H1 (cell line): ENCODE measurements at regions not wholly inside any gene's neighbourhood (a gene's known extent, or its start where the extent isn't known, plus 50 kb on each side); places are given as distances from the start of the nearest gene placed in this dataset.

Experiments
- CTCF ChIA-PET: fragments of 300-600 bp; sonication (Branson Sonifier 250); formaldehyde crosslinking; loops from one replicate; lab custom pipeline; 2021; ENCODE audit not compliant: partially characterized antibody; lab: Charles Lee
- POLR2A ChIA-PET: fragments of 300-600 bp; sonication (Branson Sonifier 250); formaldehyde crosslinking; loops from one replicate; lab custom pipeline; 2021; ENCODE audit warnings: inconsistent platforms; ENCODE audit not compliant: partially characterized antibody; lab: Charles Lee
- DNase-seq, 2 experiments: peaks; one replicate each; pipeline versions ENCODE4 v3.0.0 to v3.0.0-alpha.2; 2010 to 2022; ENCODE audit warnings: low spot score in 2 of 2, low read depth in 1 of 2, mixed read lengths in 1 of 2
- FAIRE-seq: peaks from 2 replicates; lab custom pipeline; 2011; peaks lifted over from hg19 to GRCh38; lab: Jason Lieb, UNC
- H2AFZ ChIP-seq: 2 replicates; pipeline ENCODE4 v1.8.1; 2012; ENCODE audit warnings: low read length, inconsistent platforms
- H2AK5ac ChIP-seq: 2 replicates; pipeline ENCODE4 v1.6.1; 2013; ENCODE audit warnings: low read depth, low read length
- H2BK120ac ChIP-seq: replicated peaks from 2 replicates; pipeline ENCODE3; 2013; ENCODE audit warnings: low read depth, low read length, inconsistent platforms
- H2BK12ac ChIP-seq: 2 replicates; pipeline ENCODE4 v1.6.1; 2013; ENCODE audit warnings: low read depth, low read length
- H2BK15ac ChIP-seq: 2 replicates; pipeline ENCODE4 v1.6.1; 2013; ENCODE audit warnings: low read length
- H2BK20ac ChIP-seq: 2 replicates; pipeline ENCODE4 v1.6.1; 2013; ENCODE audit warnings: low read length
- H2BK5ac ChIP-seq: 2 replicates; pipeline ENCODE4 v1.6.1; 2013; ENCODE audit warnings: low read depth, low read length
- H3K14ac ChIP-seq: 2 replicates; pipeline ENCODE4 v1.6.1; 2013; ENCODE audit warnings: inconsistent platforms; ENCODE audit not compliant: insufficient read length
- H3K18ac ChIP-seq: 2 replicates; pipeline ENCODE4 v1.6.1; 2013; ENCODE audit warnings: low read length; ENCODE audit errors: extremely low read depth
- H3K23ac ChIP-seq: 2 replicates; pipeline ENCODE4 v1.6.1; 2013; ENCODE audit warnings: inconsistent platforms; ENCODE audit not compliant: insufficient read length
- H3K23me2 ChIP-seq: 2 replicates; pipeline ENCODE4 v1.6.1; 2013; ENCODE audit warnings: low read depth, low read length
- H3K27ac ChIP-seq: 2 replicates; pipeline ENCODE4 v1.6.1; 2011; ENCODE audit warnings: low read depth, low read length, inconsistent platforms
- H3K27me3 ChIP-seq, 4 experiments: replicated peaks in 1 of 4; 1 replicate in 1 of 4; 2 replicates in 3 of 4; pipeline versions ENCODE4 v1.6.1 to v1.8.1; 2011 to 2013; ENCODE audit warnings: low read length in 3 of 4, mild to moderate bottlenecking in 3 of 4, inconsistent platforms in 2 of 4, mixed read lengths in 2 of 4, moderate library complexity in 1 of 4; ENCODE audit not compliant: control insufficient read depth in 3 of 4, insufficient read depth in 3 of 4; ENCODE audit errors: extremely low read depth in 1 of 4
- H3K36me3 ChIP-seq, 4 experiments: 2 replicates each; pipeline versions ENCODE4 v1.6.1 to v1.8.1; 2011 to 2013; ENCODE audit warnings: mild to moderate bottlenecking in 4 of 4, low read length in 3 of 4, moderate library complexity in 2 of 4, control low read depth in 1 of 4, inconsistent platforms in 1 of 4; ENCODE audit not compliant: insufficient read depth in 4 of 4, control insufficient read depth in 2 of 4
- H3K4ac ChIP-seq: replicated peaks from 2 replicates; pipeline ENCODE3; 2013; ENCODE audit warnings: low read length, low read depth, mixed read lengths, inconsistent platforms; ENCODE audit not compliant: insufficient read length
- H3K4me1 ChIP-seq, 4 experiments: replicated peaks in 1 of 4; 1 replicate in 1 of 4; 2 replicates in 3 of 4; pipeline versions ENCODE4 v1.6.1 to v1.8.1; 2011 to 2013; ENCODE audit warnings: low read length in 3 of 4, inconsistent platforms in 2 of 4, mixed read lengths in 1 of 4; ENCODE audit not compliant: insufficient read depth in 4 of 4, control insufficient read depth in 3 of 4
- H3K4me2 ChIP-seq, 2 experiments: 2 replicates each; pipeline versions ENCODE4 v1.6.1 to v1.8.1; 2011 to 2013; ENCODE audit warnings: low read depth in 2 of 2, low read length in 2 of 2, control low read depth in 1 of 2, inconsistent platforms in 1 of 2, mild to moderate bottlenecking in 1 of 2; ENCODE audit not compliant: insufficient read depth in 1 of 2
- H3K4me3 ChIP-seq, 4 experiments: fragments of 200-600, 300-600 bp in 1 of 4; sonication (generic), shearing (Covaris generic), sonication (Bioruptor Twin) in 1 of 4; 2 replicates each; pipeline versions ENCODE4 v1.5.1 to v1.8.1; 2011 to 2016; ENCODE audit warnings: low read length in 4 of 4, low read depth in 3 of 4, control low read depth in 2 of 4, inconsistent platforms in 2 of 4, mild to moderate bottlenecking in 2 of 4, mixed read lengths in 1 of 4, moderate library complexity in 1 of 4; ENCODE audit not compliant: insufficient read depth in 2 of 4; ENCODE audit errors: extremely low read depth in 1 of 4
- H3K56ac ChIP-seq: replicated peaks from 2 replicates; pipeline ENCODE3; 2013; ENCODE audit warnings: low read depth, mild to moderate bottlenecking, mixed read lengths, low read length, inconsistent platforms; ENCODE audit not compliant: insufficient read length
- H3K79me1 ChIP-seq: 2 replicates; pipeline ENCODE4 v1.6.1; 2013; ENCODE audit warnings: low read depth, low read length, control low read depth
- H3K79me2 ChIP-seq, 2 experiments: 2 replicates each; pipeline versions ENCODE4 v1.6.1 to v1.8.1; 2012 to 2013; ENCODE audit warnings: low read length in 2 of 2, mild to moderate bottlenecking in 2 of 2, inconsistent platforms in 1 of 2; ENCODE audit not compliant: insufficient read depth in 2 of 2, control insufficient read depth in 1 of 2
- H3K9ac ChIP-seq, 4 experiments: replicated peaks in 1 of 4; 1 replicate in 1 of 4; 2 replicates in 3 of 4; pipeline versions ENCODE4 v1.6.1 to v1.8.1; 2011 to 2013; ENCODE audit warnings: low read depth in 3 of 4, low read length in 3 of 4, control low read depth in 2 of 4, mild to moderate bottlenecking in 2 of 4, moderate library complexity in 2 of 4, inconsistent platforms in 1 of 4; ENCODE audit errors: extremely low read depth in 1 of 4
- H3K9me3 ChIP-seq, 2 experiments: 2 replicates each; pipeline versions ENCODE4 v1.6.1 to v1.8.1; 2012 to 2013; ENCODE audit warnings: mild to moderate bottlenecking in 2 of 2, moderate library complexity in 2 of 2, control low read depth in 1 of 2, inconsistent platforms in 1 of 2, low read depth in 1 of 2, low read length in 1 of 2, mixed read lengths in 1 of 2; ENCODE audit not compliant: insufficient read depth in 2 of 2
- H4K20me1 ChIP-seq, 2 experiments: replicated peaks in 1 of 2; 2 replicates each; pipeline versions ENCODE3 to v1.8.1; 2011 to 2013; ENCODE audit warnings: inconsistent platforms in 2 of 2, low read length in 2 of 2, mild to moderate bottlenecking in 1 of 2; ENCODE audit not compliant: insufficient read depth in 2 of 2, control insufficient read depth in 1 of 2
- H4K5ac ChIP-seq: 2 replicates; pipeline ENCODE4 v1.6.1; 2013; ENCODE audit warnings: low read length, low read depth, mixed read lengths, inconsistent platforms; ENCODE audit not compliant: insufficient read length
- H4K8ac ChIP-seq: 2 replicates; pipeline ENCODE4 v1.8.0; 2013; ENCODE audit warnings: mild to moderate bottlenecking, moderate library complexity, low read length, inconsistent platforms; ENCODE audit not compliant: insufficient read depth; ENCODE audit errors: extremely low read depth
- H4K91ac ChIP-seq: replicated peaks from 2 replicates; pipeline ENCODE3; 2013; ENCODE audit warnings: low read length, mixed read lengths, inconsistent platforms; ENCODE audit not compliant: insufficient read length
- ATF2 ChIP-seq: IDR thresholded peaks from 2 replicates; pipeline ENCODE4 v1.6.1; 2012; ENCODE audit warnings: low read length, inconsistent platforms
- BRCA1 ChIP-seq: IDR thresholded peaks from 2 replicates; pipeline ENCODE4 v1.6.1; 2012; ENCODE audit warnings: low read depth, low read length, improper control_type of control experiment
- CHD2 ChIP-seq: IDR thresholded peaks from 2 replicates; pipeline ENCODE4 v1.6.1; 2012; ENCODE audit warnings: low read length, improper control_type of control experiment
- E2F6 ChIP-seq: IDR thresholded peaks from 2 replicates; pipeline ENCODE4 v1.6.1; 2012; ENCODE audit warnings: inconsistent platforms
- FOSL1 ChIP-seq: IDR thresholded peaks from 2 replicates; pipeline ENCODE4 v1.6.1; 2011; ENCODE audit warnings: mild to moderate bottlenecking, low read depth, low read length, moderate library complexity; ENCODE audit not compliant: insufficient read depth
- GABPA ChIP-seq: IDR thresholded peaks from 2 replicates; pipeline ENCODE4 v1.6.1; 2011; ENCODE audit warnings: mild to moderate bottlenecking, low read length, moderate library complexity, borderline replicate concordance; ENCODE audit not compliant: insufficient read depth
- KDM5A ChIP-seq: fragments of 200-600 bp; IDR thresholded peaks from 2 replicates; pipeline ENCODE4 v1.7.1; 2012; ENCODE audit warnings: mild to moderate bottlenecking, low read length, inconsistent platforms, mixed read lengths
- RAD21 ChIP-seq, 2 experiments: IDR thresholded peaks in 1 of 2; conservative IDR thresholded peaks in 1 of 2; 2 replicates each; pipeline ENCODE4 v1.6.1; 2011; ENCODE audit warnings: low read depth in 2 of 2, low read length in 2 of 2, improper control_type of control experiment in 1 of 2, inconsistent platforms in 1 of 2, mild to moderate bottlenecking in 1 of 2, moderate library complexity in 1 of 2
- WGBS, 2 experiments: shearing (Covaris generic) in 1 of 2; methylation state at CpG; one replicate each; pipeline versions ENCODE4 v1.1.6 to v1.1.7; 2013 to 2015; ENCODE audit warnings: low lambda C conversion rate in 2 of 2, mixed read lengths in 2 of 2, inconsistent platforms in 1 of 2, low coverage in 1 of 2, missing lambda C conversion rate in 1 of 2; ENCODE audit not compliant: insufficient replicate concordance in 2 of 2, insufficient coverage in 1 of 2, insufficient read length in 1 of 2; ENCODE audit errors: extremely low coverage in 1 of 2, missing lambda C conversion rate in 1 of 2; 5-methylcytosine and 5-hydroxymethylcytosine counted together

DNA sequence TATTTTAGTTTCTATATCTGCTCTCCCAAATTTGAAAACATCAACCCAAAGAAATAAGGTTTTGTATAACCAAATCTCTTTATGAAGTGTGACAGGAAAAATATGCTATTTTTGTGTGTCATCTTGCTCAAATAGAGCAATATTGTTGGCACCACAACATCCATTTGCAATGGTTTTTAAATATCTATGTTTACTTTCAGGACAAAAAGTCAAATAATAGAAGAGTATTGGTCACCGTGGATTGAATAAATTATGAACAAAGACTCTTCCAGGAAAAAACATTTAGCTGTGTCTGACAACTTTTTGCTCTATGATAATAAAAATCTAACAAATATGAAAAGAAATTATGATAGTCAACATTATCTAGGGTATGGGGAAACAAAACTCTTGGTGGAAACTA, 439.2 kb downstream of the BTG1 start:
- no peaks in the 10 kb centered on the region for H3K4me1 ChIP-seq
- TF ChIP-seq FOSL1: no peak
- no peak for TF ChIP-seq GABPA
- TF ChIP-seq E2F6: no peak
- no peak for TF ChIP-seq CHD2
- TF ChIP-seq RAD21 (IDR thresholded peaks at IDR 0.05 in 1 of 2, conservative IDR thresholded peaks at IDR 0.05 in 1 of 2; ENCODE audit: low read depth in 2 of 2, low read length in 2 of 2): no peak
- no peak for TF ChIP-seq ATF2
- TF ChIP-seq KDM5A: no peak
- no peak for TF ChIP-seq BRCA1

More for the DNA sequence above, 439.2 kb downstream of the BTG1 start:
- H4K8ac ChIP-seq: no peak overlapping the region
- H3K79me1 ChIP-seq: no peaks in the 10 kb centered on the region
- POLR2A ChIA-PET: no interaction called here
- H3K56ac ChIP-seq: no peak overlapping the region
- no peaks in the 10 kb centered on the region; a peak in 1 of 8 replicates for H3K36me3 ChIP-seq
- no peaks in the 10 kb centered on the region for H3K79me2 ChIP-seq
- H4K20me1 ChIP-seq: no peaks in the 10 kb centered on the region
- no peak for FAIRE-seq
- no peak overlapping the region for H2BK120ac ChIP-seq
- no peak overlapping the region for H2BK15ac ChIP-seq
- H2AK5ac ChIP-seq: no peak overlapping the region
- no peak overlapping the region for H2BK12ac ChIP-seq
- DNase-seq: no peak
- no peaks in the 10 kb centered on the region for H3K9me3 ChIP-seq
- no peak overlapping the region for H2BK20ac ChIP-seq
- 96% methylated on average over 1 of the region's 1 CpG; no CpG with 5 or more reads in 1 of the 2 experiments for WGBS, 2 experiments
- no peak overlapping the region for H3K23ac ChIP-seq
- no peaks in the 10 kb centered on the region for H3K27me3 ChIP-seq
- CTCF ChIA-PET: no interaction called here
- no peak overlapping the region for H3K14ac ChIP-seq
- no peak overlapping the region for H3K4ac ChIP-seq
- H2AFZ ChIP-seq: no peak overlapping the region
- H3K4me2 ChIP-seq: no peak overlapping the region
- no peak overlapping the region for H3K9ac ChIP-seq
- H3K27ac ChIP-seq: no peak overlapping the region
- no peak overlapping the region for H2BK5ac ChIP-seq
- H3K18ac ChIP-seq: no peak overlapping the region
- H3K23me2 ChIP-seq: no peaks in the 10 kb centered on the region
- H4K91ac ChIP-seq: no peak overlapping the region
- H4K5ac ChIP-seq: no peak overlapping the region
- no peak overlapping the region for H3K4me3 ChIP-seq
